Hepatocyte (in vitro differentiated cells): ENCODE measurements at regions not wholly inside any gene's neighbourhood (a gene's known extent, or its start where the extent isn't known, plus 50 kb on each side); places are given as distances from the start of the nearest gene placed in this dataset.

ENCODE experiments used
- DNase-seq: peaks from one replicate; pipeline ENCODE4 v3.0.0-alpha.2; 2016; ENCODE audit warnings: low spot score
- H2AFZ ChIP-seq: fragments of 200-600 bp; sonication (generic); 2 replicates; pipeline ENCODE4 v1.6.0; 2016; ENCODE audit warnings: antibody characterized with exemption, mild to moderate bottlenecking
- H3K27ac ChIP-seq: fragments of 200-600 bp; sonication (generic); 2 replicates; pipeline ENCODE4 v1.5.1; 2016; ENCODE audit warnings: mild to moderate bottlenecking
- H3K27me3 ChIP-seq: fragments of 200-600 bp; sonication (generic); 2 replicates; pipeline ENCODE4 v1.6.1; 2016
- H3K36me3 ChIP-seq: fragments of 200-600 bp; sonication (generic); replicated peaks from 2 replicates; pipeline ENCODE4 v1.5.1; 2016; ENCODE audit warnings: low read depth; ENCODE audit not compliant: insufficient read depth
- H3K4me1 ChIP-seq: fragments of 200-600 bp; sonication (generic); 2 replicates; pipeline ENCODE4 v1.5.1; 2016; ENCODE audit warnings: mild to moderate bottlenecking, moderate library complexity; ENCODE audit not compliant: insufficient read depth
- H3K4me2 ChIP-seq: fragments of 200-600 bp; sonication (generic); 2 replicates; pipeline ENCODE4 v1.6.0; 2016
- H3K4me3 ChIP-seq: fragments of 200-600 bp; sonication (generic); 2 replicates; pipeline ENCODE4 v1.5.1; 2016; ENCODE audit warnings: mild to moderate bottlenecking
- H3K79me2 ChIP-seq: fragments of 200-600 bp; sonication (generic); 2 replicates; pipeline ENCODE4 v1.6.0; 2017; ENCODE audit warnings: mild to moderate bottlenecking
- H3K9me2 ChIP-seq: fragments of 200-600 bp; sonication (generic); replicated peaks from 2 replicates; pipeline ENCODE4 v1.6.0; 2017; ENCODE audit warnings: mild to moderate bottlenecking; ENCODE audit not compliant: insufficient read depth
- H3K9me3 ChIP-seq: fragments of 200-600 bp; sonication (generic); 2 replicates; pipeline ENCODE4 v1.5.1; 2016; ENCODE audit warnings: low read depth, mild to moderate bottlenecking
- H4K20me1 ChIP-seq: fragments of 200-600 bp; sonication (generic); 2 replicates; pipeline ENCODE4 v1.6.0; 2016; ENCODE audit warnings: mild to moderate bottlenecking; ENCODE audit not compliant: insufficient read depth, poor library complexity, severe bottlenecking
- EZH2 ChIP-seq: fragments of 200-600 bp; sonication (generic); IDR thresholded peaks from 2 replicates; pipeline ENCODE4 v1.6.1; 2016; ENCODE audit warnings: antibody characterized with exemption, mild to moderate bottlenecking, borderline replicate concordance
- EZH2phosphoT487 ChIP-seq: fragments of 200-600 bp; sonication (generic); IDR thresholded peaks from one replicate; pipeline ENCODE4 v1.6.1; 2018; ENCODE audit warnings: antibody characterized with exemption, mild to moderate bottlenecking, low read depth, moderate library complexity; ENCODE audit not compliant: unreplicated experiment, severe bottlenecking
- WGBS: methylation state at CpG from one replicate; pipeline ENCODE4 v1.1.6; 2016; ENCODE audit warnings: low lambda C conversion rate; ENCODE audit errors: missing lambda C conversion rate; 5-methylcytosine and 5-hydroxymethylcytosine counted together
- TF ChIP-seq, protein P1 (sequence below): fragments of 200-600 bp; sonication (generic); IDR thresholded peaks from 2 replicates; pipeline ENCODE4 v1.5.1; 2016; ENCODE audit warnings: antibody characterized with exemption, mild to moderate bottlenecking; ENCODE audit not compliant: poor library complexity

GRCh38 chr1:221435504-221435904 lies 306.4 kb downstream of the DUSP10 start:
- H3K4me2 ChIP-seq, result no peak overlapping the region
- H3K9me3 ChIP-seq, result no peaks in the 10 kb centered on the region
- H3K27ac ChIP-seq, result no peak overlapping the region
- H4K20me1 ChIP-seq, result no peaks in the 10 kb centered on the region
- TF ChIP-seq, protein P1, sequence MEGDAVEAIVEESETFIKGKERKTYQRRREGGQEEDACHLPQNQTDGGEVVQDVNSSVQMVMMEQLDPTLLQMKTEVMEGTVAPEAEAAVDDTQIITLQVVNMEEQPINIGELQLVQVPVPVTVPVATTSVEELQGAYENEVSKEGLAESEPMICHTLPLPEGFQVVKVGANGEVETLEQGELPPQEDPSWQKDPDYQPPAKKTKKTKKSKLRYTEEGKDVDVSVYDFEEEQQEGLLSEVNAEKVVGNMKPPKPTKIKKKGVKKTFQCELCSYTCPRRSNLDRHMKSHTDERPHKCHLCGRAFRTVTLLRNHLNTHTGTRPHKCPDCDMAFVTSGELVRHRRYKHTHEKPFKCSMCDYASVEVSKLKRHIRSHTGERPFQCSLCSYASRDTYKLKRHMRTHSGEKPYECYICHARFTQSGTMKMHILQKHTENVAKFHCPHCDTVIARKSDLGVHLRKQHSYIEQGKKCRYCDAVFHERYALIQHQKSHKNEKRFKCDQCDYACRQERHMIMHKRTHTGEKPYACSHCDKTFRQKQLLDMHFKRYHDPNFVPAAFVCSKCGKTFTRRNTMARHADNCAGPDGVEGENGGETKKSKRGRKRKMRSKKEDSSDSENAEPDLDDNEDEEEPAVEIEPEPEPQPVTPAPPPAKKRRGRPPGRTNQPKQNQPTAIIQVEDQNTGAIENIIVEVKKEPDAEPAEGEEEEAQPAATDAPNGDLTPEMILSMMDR, result peak; percentile 94
- no peak for TF ChIP-seq EZH2phosphoT487
- H3K4me3 ChIP-seq, result no peak overlapping the region
- H3K27me3 ChIP-seq, result no peaks in the 10 kb centered on the region
- no peaks in the 10 kb centered on the region for H3K79me2 ChIP-seq
- no peaks in the 10 kb centered on the region for H3K9me2 ChIP-seq
- no peak overlapping the region for H2AFZ ChIP-seq
- H3K4me1 ChIP-seq, result peaks cover 5% of the 10 kb centered on the region
- H3K36me3 ChIP-seq, result no peaks in the 10 kb centered on the region
- DNase-seq, result peak; percentile 68

DNA sequence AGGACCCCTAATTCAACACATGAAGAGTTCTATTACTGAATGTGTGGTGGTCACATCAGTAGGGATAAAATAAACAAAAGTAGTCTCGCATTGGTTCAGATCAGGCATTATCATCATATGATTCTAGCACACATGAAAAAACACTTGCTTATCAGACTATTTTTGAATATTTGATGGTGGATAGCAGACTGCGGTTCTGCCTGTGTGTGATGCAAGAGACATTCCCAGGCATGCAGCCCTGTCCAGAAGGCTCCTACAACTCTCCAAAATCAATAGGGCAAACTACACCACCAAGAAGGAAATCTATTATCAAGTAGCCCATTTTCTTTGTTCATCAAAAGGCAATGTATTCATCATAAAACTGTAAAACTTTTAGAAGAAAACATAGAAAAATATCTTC lies 304.7 kb downstream of the DUSP10 start:
- no peak overlapping the region for H3K4me2 ChIP-seq
- no peak overlapping the region for H3K27ac ChIP-seq
- WGBS, result 69% methylated on average over 2 of the region's 2 CpGs
- no peak for DNase-seq
- H3K79me2 ChIP-seq, result no peaks in the 10 kb centered on the region
- no peaks in the 10 kb centered on the region for H3K27me3 ChIP-seq
- no peak overlapping the region for H3K4me3 ChIP-seq
- H2AFZ ChIP-seq, result no peak overlapping the region
- H3K36me3 ChIP-seq, result no peaks in the 10 kb centered on the region
- TF ChIP-seq EZH2phosphoT487 (no peak), EZH2 (no peak)
- TF ChIP-seq, protein P1, result no peak
- no peaks in the 10 kb centered on the region for H3K9me2 ChIP-seq
- H3K4me1 ChIP-seq, result peaks cover 5% of the 10 kb centered on the region
- no peaks in the 10 kb centered on the region for H4K20me1 ChIP-seq
- no peaks in the 10 kb centered on the region for H3K9me3 ChIP-seq

GRCh38 chr1:221437926-221438325 lies 304.0 kb downstream of the DUSP10 start:
- H3K36me3 ChIP-seq, result no peaks in the 10 kb centered on the region
- H3K27me3 ChIP-seq, result no peaks in the 10 kb centered on the region
- TF ChIP-seq, protein P1, result no peak
- no peak for TF ChIP-seq EZH2phosphoT487
- TF ChIP-seq EZH2, result no peak
- no peak overlapping the region for H2AFZ ChIP-seq
- no peaks in the 10 kb centered on the region for H3K9me3 ChIP-seq
- H3K9me2 ChIP-seq, result no peaks in the 10 kb centered on the region
- no peak for DNase-seq
- WGBS, result 75% methylated on average over 5 of the region's 5 CpGs
- no peaks in the 10 kb centered on the region for H3K79me2 ChIP-seq
- peaks cover 5% of the 10 kb centered on the region for H3K4me1 ChIP-seq
- no peaks in the 10 kb centered on the region for H4K20me1 ChIP-seq
- H3K4me2 ChIP-seq, result no peak overlapping the region
- H3K4me3 ChIP-seq, result no peak overlapping the region
- H3K27ac ChIP-seq, result no peak overlapping the region
